Retinal pigment epithelial cell (primary cell): ENCODE measurements at regions not wholly inside any gene's neighbourhood (a gene's known extent, or its start where the extent isn't known, plus 50 kb on each side); places are given as distances from the start of the nearest gene placed in this dataset.

Experiments used
- DNase-seq: peaks from one replicate; pipeline ENCODE4 v3.0.0-alpha.2; 2010; ENCODE audit warnings: low read depth
- H3K4me3 ChIP-seq: 2 replicates; pipeline ENCODE4 v1.5.1; 2011; ENCODE audit warnings: mild to moderate bottlenecking, low read length, control low read depth, moderate library complexity
- CTCF ChIP-seq: conservative IDR thresholded peaks from 2 replicates; pipeline ENCODE4 v1.5.1; 2011; ENCODE audit warnings: low read depth, low read length, control low read depth, inconsistent platforms

GRCh38 chr13:34164582-34164981 is 346.6 kb downstream of the RFC3 start:
- TF ChIP-seq CTCF: peak; percentile 49
- no peak overlapping the region for H3K4me3 ChIP-seq
- peak; percentile 97 for DNase-seq

- no peak for TF ChIP-seq CTCF
- H3K4me3 ChIP-seq: no peak overlapping the region
- DNase-seq: no peak
Observed at GRCh38 chr13:34165158-34165557, 347.2 kb downstream of the RFC3 start.

- no peak for TF ChIP-seq CTCF
- no peak overlapping the region for H3K4me3 ChIP-seq
- DNase-seq: no peak
Observed at GRCh38 chr13:34166406-34166805, 348.5 kb downstream of the RFC3 start.

- DNase-seq: no peak
- H3K4me3 ChIP-seq: no peak overlapping the region
- no peak for TF ChIP-seq CTCF
Observed at GRCh38 chr13:34167347-34167746, 349.4 kb downstream of the RFC3 start.

GRCh38 chr13:34172048-34172447 is 354.1 kb downstream of the RFC3 start:
- no peak for DNase-seq

GRCh38 chr13:34174671-34175145 is 356.8 kb downstream of the RFC3 start:
- DNase-seq: no peak
- no peak overlapping the region for H3K4me3 ChIP-seq
- TF ChIP-seq CTCF: no peak

More at GRCh38 chr13:34172048-34172447, 354.1 kb downstream of the RFC3 start:
- no peak overlapping the region for H3K4me3 ChIP-seq
- no peak for TF ChIP-seq CTCF

- no peak overlapping the region for H3K4me3 ChIP-seq
- no peak for TF ChIP-seq CTCF
- no peak for DNase-seq
Observed at GRCh38 chr13:34175551-34175950, 357.6 kb downstream of the RFC3 start.
